GM12878 (cell line): ENCODE measurements at regions not wholly inside any gene's neighbourhood (a gene's known extent, or its start where the extent isn't known, plus 50 kb on each side); places are given as distances from the start of the nearest gene placed in this dataset.

Experiments
- BRCA1 ChIP-seq: IDR thresholded peaks from 2 replicates; pipeline ENCODE4 v1.6.1; 2011; ENCODE audit warnings: low read depth, low read length, improper control_type of control experiment
- PAX5 ChIP-seq: IDR thresholded peaks from 2 replicates; pipeline ENCODE4 v1.6.1; 2011; ENCODE audit warnings: low read depth, low read length, borderline replicate concordance
- POU2F2 ChIP-seq: IDR thresholded peaks from 3 replicates; pipeline ENCODE4 v1.6.1; 2011; ENCODE audit warnings: low read depth, mild to moderate bottlenecking, low read length, borderline replicate concordance
- TF ChIP-seq, protein P1 (sequence below): fragments of 450-650 bp; formaldehyde crosslinking; IDR thresholded peaks from 2 replicates; pipeline ENCODE4 v1.4.0; 2022; ENCODE audit warnings: mild to moderate bottlenecking, moderate library complexity
- TF ChIP-seq, protein P2 (sequence below): IDR thresholded peaks from 2 replicates; pipeline ENCODE4 v1.6.1; 2011; ENCODE audit warnings: borderline replicate concordance, low read depth, mild to moderate bottlenecking, moderate library complexity, low read length; ENCODE audit not compliant: insufficient read depth, poor library complexity, severe bottlenecking
- TF ChIP-seq, protein P3 (sequence below), 3 experiments: IDR thresholded peaks in 2 of 3; conservative IDR thresholded peaks in 1 of 3; 2 replicates each; pipeline ENCODE4 v1.5.1; 2011; ENCODE audit warnings: low read depth in 3 of 3, low read length in 3 of 3, mild to moderate bottlenecking in 3 of 3, control low read depth in 2 of 3, moderate library complexity in 2 of 3, inconsistent platforms in 1 of 3, mixed read lengths in 1 of 3; ENCODE audit not compliant: control insufficient read depth in 2 of 3, insufficient read depth in 1 of 3; ENCODE audit errors: extremely low read depth in 1 of 3

DNA sequence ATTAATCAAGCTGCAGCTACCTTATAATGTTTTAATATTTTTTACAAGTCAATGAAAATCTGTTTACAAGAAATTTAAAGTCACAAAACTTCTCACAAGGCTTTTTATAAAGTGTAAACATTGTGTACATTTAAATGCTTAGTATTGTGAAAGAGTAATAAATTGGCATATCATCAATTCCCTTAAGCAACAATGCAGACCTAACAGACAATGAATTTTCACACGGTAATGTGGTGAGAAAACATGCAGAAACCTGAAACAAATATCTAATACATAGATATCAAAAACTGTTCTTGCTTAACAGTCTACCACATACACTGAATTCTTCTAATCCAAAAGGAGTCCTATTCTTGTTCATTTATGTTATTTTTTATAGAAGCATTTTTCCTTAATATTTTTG lies 220.7 kb downstream of the CRPPA start (continued):
- TF ChIP-seq, protein P1, sequence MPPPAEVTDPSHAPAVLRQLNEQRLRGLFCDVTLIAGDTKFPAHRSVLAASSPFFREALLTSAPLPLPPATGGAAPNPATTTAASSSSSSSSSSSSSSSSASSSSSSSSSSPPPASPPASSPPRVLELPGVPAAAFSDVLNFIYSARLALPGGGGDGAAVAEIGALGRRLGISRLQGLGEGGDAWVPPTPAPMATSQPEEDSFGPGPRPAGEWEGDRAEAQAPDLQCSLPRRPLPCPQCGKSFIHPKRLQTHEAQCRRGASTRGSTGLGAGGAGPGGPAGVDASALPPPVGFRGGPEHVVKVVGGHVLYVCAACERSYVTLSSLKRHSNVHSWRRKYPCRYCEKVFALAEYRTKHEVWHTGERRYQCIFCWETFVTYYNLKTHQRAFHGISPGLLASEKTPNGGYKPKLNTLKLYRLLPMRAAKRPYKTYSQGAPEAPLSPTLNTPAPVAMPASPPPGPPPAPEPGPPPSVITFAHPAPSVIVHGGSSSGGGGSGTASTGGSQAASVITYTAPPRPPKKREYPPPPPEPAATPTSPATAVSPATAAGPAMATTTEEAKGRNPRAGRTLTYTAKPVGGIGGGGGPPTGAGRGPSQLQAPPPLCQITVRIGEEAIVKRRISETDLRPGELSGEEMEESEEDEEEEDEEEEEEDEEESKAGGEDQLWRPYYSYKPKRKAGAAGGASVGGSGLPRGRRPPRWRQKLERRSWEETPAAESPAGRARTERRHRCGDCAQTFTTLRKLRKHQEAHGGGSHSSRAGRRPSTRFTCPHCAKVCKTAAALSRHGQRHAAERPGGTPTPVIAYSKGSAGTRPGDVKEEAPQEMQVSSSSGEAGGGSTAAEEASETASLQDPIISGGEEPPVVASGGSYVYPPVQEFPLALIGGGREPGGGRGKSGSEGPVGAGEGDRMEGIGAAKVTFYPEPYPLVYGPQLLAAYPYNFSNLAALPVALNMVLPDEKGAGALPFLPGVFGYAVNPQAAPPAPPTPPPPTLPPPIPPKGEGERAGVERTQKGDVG (CRISPR knock-in tag) = no peak
- TF ChIP-seq POU2F2 (no peak), PAX5 (no peak), BRCA1 (no peak)
- TF ChIP-seq, protein P2, sequence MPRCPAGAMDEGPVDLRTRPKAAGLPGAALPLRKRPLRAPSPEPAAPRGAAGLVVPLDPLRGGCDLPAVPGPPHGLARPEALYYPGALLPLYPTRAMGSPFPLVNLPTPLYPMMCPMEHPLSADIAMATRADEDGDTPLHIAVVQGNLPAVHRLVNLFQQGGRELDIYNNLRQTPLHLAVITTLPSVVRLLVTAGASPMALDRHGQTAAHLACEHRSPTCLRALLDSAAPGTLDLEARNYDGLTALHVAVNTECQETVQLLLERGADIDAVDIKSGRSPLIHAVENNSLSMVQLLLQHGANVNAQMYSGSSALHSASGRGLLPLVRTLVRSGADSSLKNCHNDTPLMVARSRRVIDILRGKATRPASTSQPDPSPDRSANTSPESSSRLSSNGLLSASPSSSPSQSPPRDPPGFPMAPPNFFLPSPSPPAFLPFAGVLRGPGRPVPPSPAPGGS = no peak
- TF ChIP-seq, protein P3, sequence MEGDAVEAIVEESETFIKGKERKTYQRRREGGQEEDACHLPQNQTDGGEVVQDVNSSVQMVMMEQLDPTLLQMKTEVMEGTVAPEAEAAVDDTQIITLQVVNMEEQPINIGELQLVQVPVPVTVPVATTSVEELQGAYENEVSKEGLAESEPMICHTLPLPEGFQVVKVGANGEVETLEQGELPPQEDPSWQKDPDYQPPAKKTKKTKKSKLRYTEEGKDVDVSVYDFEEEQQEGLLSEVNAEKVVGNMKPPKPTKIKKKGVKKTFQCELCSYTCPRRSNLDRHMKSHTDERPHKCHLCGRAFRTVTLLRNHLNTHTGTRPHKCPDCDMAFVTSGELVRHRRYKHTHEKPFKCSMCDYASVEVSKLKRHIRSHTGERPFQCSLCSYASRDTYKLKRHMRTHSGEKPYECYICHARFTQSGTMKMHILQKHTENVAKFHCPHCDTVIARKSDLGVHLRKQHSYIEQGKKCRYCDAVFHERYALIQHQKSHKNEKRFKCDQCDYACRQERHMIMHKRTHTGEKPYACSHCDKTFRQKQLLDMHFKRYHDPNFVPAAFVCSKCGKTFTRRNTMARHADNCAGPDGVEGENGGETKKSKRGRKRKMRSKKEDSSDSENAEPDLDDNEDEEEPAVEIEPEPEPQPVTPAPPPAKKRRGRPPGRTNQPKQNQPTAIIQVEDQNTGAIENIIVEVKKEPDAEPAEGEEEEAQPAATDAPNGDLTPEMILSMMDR (IDR thresholded peaks at IDR 0.05 in 2 of 3, conservative IDR thresholded peaks at IDR 0.05 in 1 of 3; ENCODE audit: control insufficient read depth in 2 of 3, extremely low read depth in 1 of 3, insufficient read depth in 1 of 3, low read depth in 3 of 3, low read length in 3 of 3) = no peak
